Heart right ventricle (tissue), 16 donors: ENCODE measurements at regions not wholly inside any gene's neighbourhood (a gene's known extent, or its start where the extent isn't known, plus 50 kb on each side); places are given as distances from the start of the nearest gene placed in this dataset.

ENCODE experiments used
- ATAC-seq, 8 donors: fragments of 200-7000 bp; cut with Tn5 transposase; one replicate each; pipeline ENCODE4 v1.9.1; 2020; ENCODE audit warnings: mild to moderate bottlenecking in 8 of 8, moderate library complexity in 8 of 8, moderate number of reproducible peaks in 1 of 8
- DNase-seq, 2 donors: peaks; one replicate each; pipeline ENCODE4 v3.0.0-alpha.2; 2020
- H3K27ac ChIP-seq, 10 donors: fragments of 200-600 bp; sonication (generic) in 2 of 10; one replicate each; pipeline versions ENCODE4 v1.5.0 to v1.8.0; 2020 to 2022; ENCODE audit warnings: mild to moderate bottlenecking in 3 of 10
- H3K27me3 ChIP-seq, 7 donors: fragments of 200-600 bp; one replicate each; pipeline ENCODE4 v1.8.0; 2021 to 2022; ENCODE audit warnings: mild to moderate bottlenecking in 2 of 7
- H3K36me3 ChIP-seq, 9 donors: fragments of 200-600 bp; sonication (generic) in 1 of 9; one replicate each; pipeline versions ENCODE4 v1.5.0 to v1.8.0; 2020 to 2022; ENCODE audit warnings: mild to moderate bottlenecking in 2 of 9
- H3K4me1 ChIP-seq, 9 donors: fragments of 200-600 bp; sonication (generic) in 1 of 9; one replicate each; pipeline versions ENCODE4 v1.5.0 to v1.8.0; 2020 to 2022; ENCODE audit warnings: mild to moderate bottlenecking in 4 of 9
- H3K4me3 ChIP-seq, 10 donors: fragments of 200-600 bp; sonication (generic) in 2 of 10; one replicate each; pipeline versions ENCODE4 v1.5.0 to v1.8.0; 2020 to 2022; ENCODE audit warnings: mild to moderate bottlenecking in 7 of 10, moderate library complexity in 2 of 10
- H3K9me3 ChIP-seq, 11 donors: fragments of 200-600 bp in 10 of 11; sonication (generic) in 2 of 11; one replicate each; pipeline versions ENCODE4 v1.5.0 to v1.8.0; 2013 to 2022; ENCODE audit warnings: mild to moderate bottlenecking in 2 of 11, control low read depth in 1 of 11, moderate library complexity in 1 of 11
- CTCF ChIP-seq, 9 donors: fragments of 200-600 bp; sonication (generic) in 2 of 9; IDR thresholded peaks; one replicate each; pipeline versions ENCODE4 v1.5.0 to v1.8.0; 2021 to 2022; ENCODE audit warnings: antibody characterized with exemption in 9 of 9, mild to moderate bottlenecking in 5 of 9, moderate library complexity in 1 of 9
- WGBS, 2 donors: extraction: QIAGEN DNeasy Blood & Tissue Kit; methylation state at CpG; one replicate each; pipeline ENCODE4 v1.1.7; 2013; ENCODE audit warnings: inconsistent platforms in 1 of 2; 5-methylcytosine and 5-hydroxymethylcytosine counted together
- intact Hi-C, 10 donors: fragments of 100-400 bp; cut with DNase I; formaldehyde crosslinking; loops; one replicate each; pipeline versions ENCODE4 v1.11.1 to v1.14.2; 2022
- donor health status: Arrhythmogenic right ventricular cardiomyopathy.
- donor health status: ischemic (EF 13 %, LVEDD 7.1; RV severe dilation, severe dysfunction).
- donor health status: healthy with polysubstance abuse.
- donor health status: DM: no; HTN: yes; CAD: no.
- donor health status: DM: no; HTN: no; CAD: no.
- donor health status: ischemic (EF 25% LVEDD 6.9; RV normal size, moderate dysfunction).
- donor health status: ischemic (EF 25% LVEDD 5.7; RV mildly dilated, moderate dysfunction).
- donor health status: healthy.
- donor health status: DM: yes; HTN: yes; CAD: no.
- donor health status: Ischemic cardiomyopathy.
- donor health status: ischemic (EF 35%, LVEDD 5.7; RV mildly dilated, moderate dysfunction).
- donor health status: nonischemic (EF 11% LVEDD 7.7; RV severe dilation, severe dysfunction).
- donor health status: DM: yes; HTN: yes; CAD: no.
- donor health status: PGD.
- donor health status: ischemic (EF 29% LVEDD 5.4; RV normal size, mild dysfunction).
- donor health status: nonischemic (EF 23%, LVEDD 6.1; RV moderate dilation, normal function).

GRCh38 chr1:195428927-195429326, 1179.3 kb downstream of the KCNT2 start:
- no peak for DNase-seq
- Histone ChIP-seq H3K9me3 (no peaks in the 10 kb centered on the region), H3K4me3 (no peak overlapping the region), H3K27me3 (no peaks in the 10 kb centered on the region), H3K36me3 (no peaks in the 10 kb centered on the region), H3K4me1 (no peaks in the 10 kb centered on the region), H3K27ac (no peak overlapping the region)
- WGBS, 2 donors = 85 to 90% methylated on average over 4 of the region's 4 CpGs
- no peak for TF ChIP-seq CTCF (IDR thresholded peaks at IDR 0.05)
- intact Hi-C loops = loop anchor here in 1 of 10 donors (5.0 kb wide), 1 partner anchor 218 kb away; no protein-coding TSS in a partner anchor
- ATAC-seq = no peak

GRCh38 chr1:195415584-195415983, 1192.7 kb downstream of the KCNT2 start:
- WGBS, 2 donors = 86 to 92% methylated on average over 1 of the region's 1 CpG
- H3K4me1 ChIP-seq = no peaks in the 10 kb centered on the region
- intact Hi-C loops = no loop called here
- H3K27me3 ChIP-seq = no peaks in the 10 kb centered on the region
- no peak overlapping the region for H3K27ac ChIP-seq
- TF ChIP-seq CTCF (IDR thresholded peaks at IDR 0.05) = no peak
- no peak for DNase-seq
- ATAC-seq = no peak
- no peak overlapping the region for H3K4me3 ChIP-seq
- no peaks in the 10 kb centered on the region for H3K36me3 ChIP-seq
- H3K9me3 ChIP-seq = no peaks in the 10 kb centered on the region

- Histone ChIP-seq H3K4me3 (no peak overlapping the region), H3K27me3 (no peaks in the 10 kb centered on the region), H3K9me3 (peaks cover 0 to 14% (median 2%) of the 10 kb centered on the region in 11 donors), H3K36me3 (no peaks in the 10 kb centered on the region), H3K4me1 (no peaks in the 10 kb centered on the region), H3K27ac (no peak overlapping the region)
- ATAC-seq (no peak), DNase-seq (no peak)
- 56 to 66% methylated on average over 1 of the region's 1 CpG for WGBS, 2 donors
- intact Hi-C loops = no loop called here
- no peak for TF ChIP-seq CTCF (IDR thresholded peaks at IDR 0.05)
These were observed 1213.7 kb downstream of the KCNT2 start for GRCh38 chr1:195394567-195394966.

- H3K27ac ChIP-seq = no peak overlapping the region
- DNase-seq = no peak
- H3K4me3 ChIP-seq = no peak overlapping the region
- no peaks in the 10 kb centered on the region for H3K4me1 ChIP-seq
- H3K27me3 ChIP-seq = no peaks in the 10 kb centered on the region
- no peak for ATAC-seq
- no peaks in the 10 kb centered on the region for H3K9me3 ChIP-seq
- intact Hi-C loops = no loop called here
- H3K36me3 ChIP-seq = no peaks in the 10 kb centered on the region
- no peak for TF ChIP-seq CTCF (IDR thresholded peaks at IDR 0.05)
These were observed 1232.0 kb downstream of the KCNT2 start for GRCh38 chr1:195376190-195376589.

GRCh38 chr1:195373856-195374255, 1234.4 kb downstream of the KCNT2 start:
- no peak for DNase-seq
- Histone ChIP-seq H3K36me3 (no peaks in the 10 kb centered on the region), H3K27ac (no peak overlapping the region), H3K9me3 (no peaks in the 10 kb centered on the region), H3K4me3 (no peak overlapping the region), H3K4me1 (no peaks in the 10 kb centered on the region), H3K27me3 (no peaks in the 10 kb centered on the region)
- 60 to 78% methylated on average over 3 of the region's 3 CpGs for WGBS, 2 donors
- intact Hi-C loops = no loop called here
- TF ChIP-seq CTCF (IDR thresholded peaks at IDR 0.05) = no peak
- ATAC-seq = no peak
